ENCODE measurements at regions not wholly inside any gene's neighbourhood (a gene's known extent, or its start where the extent isn't known, plus 50 kb on each side); places are given as distances from the start of the nearest gene placed in this dataset.

DNA sequence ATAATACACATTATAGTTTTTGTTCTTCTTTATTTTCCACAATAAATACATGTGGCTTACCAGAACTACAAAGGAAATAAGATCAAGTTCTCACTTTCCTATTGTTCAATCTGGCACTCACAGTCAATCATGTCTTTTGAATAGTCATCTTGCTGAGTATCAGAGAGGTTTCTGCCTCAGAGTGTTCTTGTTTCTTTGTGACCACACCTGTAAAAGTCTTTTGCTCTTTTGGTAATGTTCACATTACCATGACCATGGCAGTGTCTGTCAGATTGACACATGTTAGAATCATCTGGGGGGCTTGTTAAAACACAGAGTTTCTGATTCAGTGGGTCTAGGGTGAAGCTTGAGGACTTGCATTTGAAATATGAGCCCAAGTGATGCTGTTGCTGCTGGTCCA lies 135.0 kb downstream of the SATB1 start:
- TF ChIP-seq, protein P1, sequence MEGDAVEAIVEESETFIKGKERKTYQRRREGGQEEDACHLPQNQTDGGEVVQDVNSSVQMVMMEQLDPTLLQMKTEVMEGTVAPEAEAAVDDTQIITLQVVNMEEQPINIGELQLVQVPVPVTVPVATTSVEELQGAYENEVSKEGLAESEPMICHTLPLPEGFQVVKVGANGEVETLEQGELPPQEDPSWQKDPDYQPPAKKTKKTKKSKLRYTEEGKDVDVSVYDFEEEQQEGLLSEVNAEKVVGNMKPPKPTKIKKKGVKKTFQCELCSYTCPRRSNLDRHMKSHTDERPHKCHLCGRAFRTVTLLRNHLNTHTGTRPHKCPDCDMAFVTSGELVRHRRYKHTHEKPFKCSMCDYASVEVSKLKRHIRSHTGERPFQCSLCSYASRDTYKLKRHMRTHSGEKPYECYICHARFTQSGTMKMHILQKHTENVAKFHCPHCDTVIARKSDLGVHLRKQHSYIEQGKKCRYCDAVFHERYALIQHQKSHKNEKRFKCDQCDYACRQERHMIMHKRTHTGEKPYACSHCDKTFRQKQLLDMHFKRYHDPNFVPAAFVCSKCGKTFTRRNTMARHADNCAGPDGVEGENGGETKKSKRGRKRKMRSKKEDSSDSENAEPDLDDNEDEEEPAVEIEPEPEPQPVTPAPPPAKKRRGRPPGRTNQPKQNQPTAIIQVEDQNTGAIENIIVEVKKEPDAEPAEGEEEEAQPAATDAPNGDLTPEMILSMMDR (IDR thresholded peaks at IDR 0.05; ENCODE audit: insufficient read depth, low read length): no peak
- TF ChIP-seq GABPA (IDR thresholded peaks at IDR 0.05; ENCODE audit: low read depth) (no peak), POLR2AphosphoS5 (IDR thresholded peaks at IDR 0.05; ENCODE audit: low read depth) (no peak), SPI1 (IDR thresholded peaks at IDR 0.05; ENCODE audit: borderline replicate concordance, low read depth) (no peak)
- TF ChIP-seq, protein P2, sequence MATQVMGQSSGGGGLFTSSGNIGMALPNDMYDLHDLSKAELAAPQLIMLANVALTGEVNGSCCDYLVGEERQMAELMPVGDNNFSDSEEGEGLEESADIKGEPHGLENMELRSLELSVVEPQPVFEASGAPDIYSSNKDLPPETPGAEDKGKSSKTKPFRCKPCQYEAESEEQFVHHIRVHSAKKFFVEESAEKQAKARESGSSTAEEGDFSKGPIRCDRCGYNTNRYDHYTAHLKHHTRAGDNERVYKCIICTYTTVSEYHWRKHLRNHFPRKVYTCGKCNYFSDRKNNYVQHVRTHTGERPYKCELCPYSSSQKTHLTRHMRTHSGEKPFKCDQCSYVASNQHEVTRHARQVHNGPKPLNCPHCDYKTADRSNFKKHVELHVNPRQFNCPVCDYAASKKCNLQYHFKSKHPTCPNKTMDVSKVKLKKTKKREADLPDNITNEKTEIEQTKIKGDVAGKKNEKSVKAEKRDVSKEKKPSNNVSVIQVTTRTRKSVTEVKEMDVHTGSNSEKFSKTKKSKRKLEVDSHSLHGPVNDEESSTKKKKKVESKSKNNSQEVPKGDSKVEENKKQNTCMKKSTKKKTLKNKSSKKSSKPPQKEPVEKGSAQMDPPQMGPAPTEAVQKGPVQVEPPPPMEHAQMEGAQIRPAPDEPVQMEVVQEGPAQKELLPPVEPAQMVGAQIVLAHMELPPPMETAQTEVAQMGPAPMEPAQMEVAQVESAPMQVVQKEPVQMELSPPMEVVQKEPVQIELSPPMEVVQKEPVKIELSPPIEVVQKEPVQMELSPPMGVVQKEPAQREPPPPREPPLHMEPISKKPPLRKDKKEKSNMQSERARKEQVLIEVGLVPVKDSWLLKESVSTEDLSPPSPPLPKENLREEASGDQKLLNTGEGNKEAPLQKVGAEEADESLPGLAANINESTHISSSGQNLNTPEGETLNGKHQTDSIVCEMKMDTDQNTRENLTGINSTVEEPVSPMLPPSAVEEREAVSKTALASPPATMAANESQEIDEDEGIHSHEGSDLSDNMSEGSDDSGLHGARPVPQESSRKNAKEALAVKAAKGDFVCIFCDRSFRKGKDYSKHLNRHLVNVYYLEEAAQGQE (IDR thresholded peaks at IDR 0.05; ENCODE audit: insufficient replicate concordance, low read depth): no peak

Measured in HL-60 (cell line).